HG03064 (cell line): ENCODE measurements at regions not wholly inside any gene's neighbourhood (a gene's known extent, or its start where the extent isn't known, plus 50 kb on each side); places are given as distances from the start of the nearest gene placed in this dataset.
"Not testable (repeated sequence)": the region's sequence is repeated elsewhere in the genome, so short reads cannot be mapped to it uniquely, and the experiment has no call there.

Experiments
- ATAC-seq: cut with Tn5 transposase; IDR thresholded peaks from one replicate; pipeline ENCODE4 v1.9.1; 2021; ENCODE audit warnings: low read depth; ENCODE audit not compliant: unreplicated experiment

- no peak for ATAC-seq
Measured at GRCh38 chr16:58843675-58844074, 109.6 kb upstream of the GOT2 start.

- peak; percentile 80 for ATAC-seq
Measured at GRCh38 chr16:58842746-58843145, 108.6 kb upstream of the GOT2 start.

GRCh38 chr16:58842156-58842555 lies 108.0 kb upstream of the GOT2 start:
- ATAC-seq, result peak; percentile 52

- ATAC-seq, result no peak
Measured at GRCh38 chr16:58837950-58838349, 103.8 kb upstream of the GOT2 start.

- no peak for ATAC-seq
Measured at GRCh38 chr16:58836427-58836826, 102.3 kb upstream of the GOT2 start.

GRCh38 chr16:58832386-58832895 lies 98.3 kb upstream of the GOT2 start:
- no peak for ATAC-seq

GRCh38 chr16:58831386-58831785 lies 97.3 kb upstream of the GOT2 start:
- ATAC-seq, result no peak

GRCh38 chr16:58828901-58829545 lies 94.9 kb upstream of the GOT2 start:
- no peak for ATAC-seq

GRCh38 chr16:58824201-58824600 lies 90.1 kb upstream of the GOT2 start:
- ATAC-seq, result no peak

GRCh38 chr16:58821886-58822285 lies 87.8 kb upstream of the GOT2 start:
- ATAC-seq, result no peak

- ATAC-seq, result no peak
Measured at GRCh38 chr16:58820411-58820810, 86.3 kb upstream of the GOT2 start.

- no peak for ATAC-seq
Measured at GRCh38 chr16:58815181-58815888, 81.2 kb upstream of the GOT2 start.

GRCh38 chr16:58814348-58814801 lies 80.3 kb upstream of the GOT2 start:
- no peak for ATAC-seq

GRCh38 chr16:58809213-58809612 lies 75.1 kb upstream of the GOT2 start:
- no peak for ATAC-seq

- no peak for ATAC-seq
Measured at GRCh38 chr16:58807276-58807675, 73.2 kb upstream of the GOT2 start.

- ATAC-seq, result no peak
Measured at GRCh38 chr16:58801838-58802237, 67.7 kb upstream of the GOT2 start.

- no peak for ATAC-seq
Measured at GRCh38 chr16:58797137-58797801, 63.2 kb upstream of the GOT2 start.

GRCh38 chr16:58793366-58793765 lies 59.2 kb upstream of the GOT2 start:
- ATAC-seq, result no peak

GRCh38 chr16:58792188-58792587 lies 58.1 kb upstream of the GOT2 start:
- ATAC-seq, result no peak

- not testable (repeated sequence) for ATAC-seq
Measured at GRCh38 chr16:58790816-58791557, 56.9 kb upstream of the GOT2 start.

GRCh38 chr16:58789351-58789750 lies 55.2 kb upstream of the GOT2 start:
- ATAC-seq, result no peak
